ENCODE measurements at regions not wholly inside any gene's neighbourhood (a gene's known extent, or its start where the extent isn't known, plus 50 kb on each side); places are given as distances from the start of the nearest gene placed in this dataset.

DNA sequence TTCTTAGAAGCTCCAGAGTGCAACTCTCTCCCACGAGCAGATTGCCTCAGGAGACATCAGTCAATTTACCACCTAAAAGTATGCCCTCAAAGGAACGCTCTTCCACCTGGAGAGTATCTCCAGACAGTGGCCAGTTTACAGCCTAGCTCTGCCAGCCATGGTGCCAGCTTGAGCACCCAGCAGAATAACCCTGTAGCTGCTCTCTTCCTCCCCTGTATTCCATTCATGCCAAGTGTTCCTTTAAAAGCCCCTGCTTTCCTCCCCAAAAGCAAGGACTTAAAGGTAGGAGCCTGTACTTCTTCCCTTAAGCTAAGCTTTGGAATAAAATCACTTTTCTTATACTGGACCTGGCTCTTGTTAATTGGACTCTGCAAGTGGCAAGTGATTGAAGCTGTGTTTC lies 245.4 kb upstream of the TMEM132C start (continued):
- no peak for TF ChIP-seq ZSCAN29 (IDR thresholded peaks at IDR 0.05)

DNA sequence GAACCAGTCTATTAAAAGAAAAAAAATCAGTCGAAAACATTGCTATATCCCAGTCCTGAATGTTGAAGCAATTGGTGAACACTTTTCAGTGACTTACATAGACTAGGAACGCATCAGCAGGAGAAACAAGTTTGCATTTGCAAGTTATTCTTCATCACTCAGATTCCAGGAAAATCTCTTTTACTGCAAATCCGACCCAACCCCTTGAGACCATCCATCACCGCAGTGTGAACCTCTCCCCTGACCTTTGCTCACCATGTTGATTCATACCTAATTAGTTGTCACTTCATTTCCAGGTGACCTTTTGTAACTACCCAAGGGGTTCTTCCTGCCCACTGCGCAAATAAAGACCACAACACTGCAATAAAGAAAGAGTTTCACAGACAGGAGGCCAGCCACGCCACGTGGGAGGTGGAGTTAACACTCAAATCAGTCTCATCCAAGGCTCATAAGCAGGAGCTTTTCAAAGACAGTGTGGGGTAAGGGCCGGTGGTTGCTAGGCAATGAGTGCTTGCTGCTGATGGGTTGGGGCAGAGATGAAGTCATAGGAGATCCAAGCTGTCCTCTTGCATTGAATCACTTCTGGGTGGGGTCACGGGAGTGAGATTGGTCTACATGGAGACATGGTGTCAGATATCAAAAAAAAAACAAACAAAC lies 241.3 kb upstream of the TMEM132C start:
- H3K4me3 ChIP-seq = no peak overlapping the region
- H3K79me2 ChIP-seq (ENCODE audit: control insufficient read depth, insufficient read depth, low read length) = no peaks in the 10 kb centered on the region
- no peak for DNase-seq (ENCODE audit: low read depth, low spot score)
- H3K9me3 ChIP-seq (replicated peaks; ENCODE audit: control insufficient read depth, insufficient read depth, low read length) = no peaks in the 10 kb centered on the region
- TF ChIP-seq, protein P1, sequence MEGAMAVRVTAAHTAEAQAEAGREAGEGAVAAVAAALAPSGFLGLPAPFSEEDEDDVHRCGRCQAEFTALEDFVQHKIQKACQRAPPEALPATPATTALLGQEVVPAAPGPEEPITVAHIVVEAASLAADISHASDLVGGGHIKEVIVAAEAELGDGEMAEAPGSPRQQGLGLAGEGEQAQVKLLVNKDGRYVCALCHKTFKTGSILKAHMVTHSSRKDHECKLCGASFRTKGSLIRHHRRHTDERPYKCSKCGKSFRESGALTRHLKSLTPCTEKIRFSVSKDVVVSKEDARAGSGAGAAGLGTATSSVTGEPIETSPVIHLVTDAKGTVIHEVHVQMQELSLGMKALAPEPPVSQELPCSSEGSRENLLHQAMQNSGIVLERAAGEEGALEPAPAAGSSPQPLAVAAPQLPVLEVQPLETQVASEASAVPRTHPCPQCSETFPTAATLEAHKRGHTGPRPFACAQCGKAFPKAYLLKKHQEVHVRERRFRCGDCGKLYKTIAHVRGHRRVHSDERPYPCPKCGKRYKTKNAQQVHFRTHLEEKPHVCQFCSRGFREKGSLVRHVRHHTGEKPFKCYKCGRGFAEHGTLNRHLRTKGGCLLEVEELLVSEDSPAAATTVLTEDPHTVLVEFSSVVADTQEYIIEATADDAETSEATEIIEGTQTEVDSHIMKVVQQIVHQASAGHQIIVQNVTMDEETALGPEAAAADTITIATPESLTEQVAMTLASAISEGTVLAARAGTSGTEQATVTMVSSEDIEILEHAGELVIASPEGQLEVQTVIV (IDR thresholded peaks at IDR 0.05; ENCODE audit: borderline replicate concordance, partially characterized antibody) = no peak
- no peak for TF ChIP-seq RCOR1 (conservative IDR thresholded peaks at IDR 0.05; ENCODE audit: low read depth, low read length)
- TF ChIP-seq, protein P2, sequence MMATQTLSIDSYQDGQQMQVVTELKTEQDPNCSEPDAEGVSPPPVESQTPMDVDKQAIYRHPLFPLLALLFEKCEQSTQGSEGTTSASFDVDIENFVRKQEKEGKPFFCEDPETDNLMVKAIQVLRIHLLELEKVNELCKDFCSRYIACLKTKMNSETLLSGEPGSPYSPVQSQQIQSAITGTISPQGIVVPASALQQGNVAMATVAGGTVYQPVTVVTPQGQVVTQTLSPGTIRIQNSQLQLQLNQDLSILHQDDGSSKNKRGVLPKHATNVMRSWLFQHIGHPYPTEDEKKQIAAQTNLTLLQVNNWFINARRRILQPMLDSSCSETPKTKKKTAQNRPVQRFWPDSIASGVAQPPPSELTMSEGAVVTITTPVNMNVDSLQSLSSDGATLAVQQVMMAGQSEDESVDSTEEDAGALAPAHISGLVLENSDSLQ (IDR thresholded peaks at IDR 0.05) = no peak
- TF ChIP-seq, protein P3, sequence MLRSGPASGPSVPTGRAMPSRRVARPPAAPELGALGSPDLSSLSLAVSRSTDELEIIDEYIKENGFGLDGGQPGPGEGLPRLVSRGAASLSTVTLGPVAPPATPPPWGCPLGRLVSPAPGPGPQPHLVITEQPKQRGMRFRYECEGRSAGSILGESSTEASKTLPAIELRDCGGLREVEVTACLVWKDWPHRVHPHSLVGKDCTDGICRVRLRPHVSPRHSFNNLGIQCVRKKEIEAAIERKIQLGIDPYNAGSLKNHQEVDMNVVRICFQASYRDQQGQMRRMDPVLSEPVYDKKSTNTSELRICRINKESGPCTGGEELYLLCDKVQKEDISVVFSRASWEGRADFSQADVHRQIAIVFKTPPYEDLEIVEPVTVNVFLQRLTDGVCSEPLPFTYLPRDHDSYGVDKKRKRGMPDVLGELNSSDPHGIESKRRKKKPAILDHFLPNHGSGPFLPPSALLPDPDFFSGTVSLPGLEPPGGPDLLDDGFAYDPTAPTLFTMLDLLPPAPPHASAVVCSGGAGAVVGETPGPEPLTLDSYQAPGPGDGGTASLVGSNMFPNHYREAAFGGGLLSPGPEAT (IDR thresholded peaks at IDR 0.05; ENCODE audit: low read depth) = no peak
- TF ChIP-seq SP1 (IDR thresholded peaks at IDR 0.05; ENCODE audit: low read depth, low read length) = no peak
- no peak for TF ChIP-seq NFIC (IDR thresholded peaks at IDR 0.05; ENCODE audit: low read depth, low read length)
- TF ChIP-seq ZNF207 (IDR thresholded peaks at IDR 0.05; ENCODE audit: borderline replicate concordance) = no peak
- TF ChIP-seq, protein P4, sequence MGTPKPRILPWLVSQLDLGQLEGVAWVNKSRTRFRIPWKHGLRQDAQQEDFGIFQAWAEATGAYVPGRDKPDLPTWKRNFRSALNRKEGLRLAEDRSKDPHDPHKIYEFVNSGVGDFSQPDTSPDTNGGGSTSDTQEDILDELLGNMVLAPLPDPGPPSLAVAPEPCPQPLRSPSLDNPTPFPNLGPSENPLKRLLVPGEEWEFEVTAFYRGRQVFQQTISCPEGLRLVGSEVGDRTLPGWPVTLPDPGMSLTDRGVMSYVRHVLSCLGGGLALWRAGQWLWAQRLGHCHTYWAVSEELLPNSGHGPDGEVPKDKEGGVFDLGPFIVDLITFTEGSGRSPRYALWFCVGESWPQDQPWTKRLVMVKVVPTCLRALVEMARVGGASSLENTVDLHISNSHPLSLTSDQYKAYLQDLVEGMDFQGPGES (IDR thresholded peaks at IDR 0.05) = no peak
- TF ChIP-seq ZNF24 (IDR thresholded peaks at IDR 0.05) = no peak
- TF ChIP-seq RELA (IDR thresholded peaks at IDR 0.05; ENCODE audit: borderline replicate concordance, partially characterized antibody) = no peak
- no peak for TF ChIP-seq SPI1 (IDR thresholded peaks at IDR 0.05; ENCODE audit: borderline replicate concordance, insufficient read depth, low read depth, low read length)
- no peak for TF ChIP-seq BMI1 (IDR thresholded peaks at IDR 0.05; ENCODE audit: borderline replicate concordance)
- 12% methylated on average over 9 of the region's 9 CpGs for WGBS (ENCODE audit: insufficient coverage, insufficient replicate concordance, low lambda C conversion rate, missing lambda C conversion rate)
- no peaks in the 10 kb centered on the region for H4K20me1 ChIP-seq (ENCODE audit: control insufficient read depth, insufficient read depth)
- no peaks in the 10 kb centered on the region for H3K27me3 ChIP-seq (replicated peaks in 1 of 2; ENCODE audit: control insufficient read depth in 2 of 2, insufficient read depth in 2 of 2, low read length in 1 of 2)
- FAIRE-seq = no peak
- H2AFZ ChIP-seq (ENCODE audit: control insufficient read depth, low read depth, low read length) = no peak overlapping the region
- ChIA-PET RAD21 (ENCODE audit: unreplicated experiment) (no interaction called here), SMC1A (ENCODE audit: uncharacterized antibody, unreplicated experiment) (no interaction called here), CTCF (interaction anchor here (0.6 to 1.3 kb wide), 2 partner anchors 43 to 53 kb away, joined by 3 read pairs; no protein-coding TSS in a partner anchor), POLR2A (no interaction called here)
- no peaks in the 10 kb centered on the region for H3K4me1 ChIP-seq (ENCODE audit: control insufficient read depth, insufficient read depth, low read length)
- no peak overlapping the region for H3K27ac ChIP-seq (ENCODE audit: control insufficient read depth, insufficient read depth)
- no peak for ATAC-seq
- no peaks in the 10 kb centered on the region for H3K36me3 ChIP-seq (ENCODE audit: control insufficient read depth in 2 of 2, insufficient read depth in 2 of 2, low read length in 1 of 2)
- intact Hi-C loops (cut with micrococcal nuclease; ENCODE audit: unreplicated experiment) (no loop called here), in situ Hi-C loops (cut with MboI) (no loop called here)
- BruUV-seq (replicated peaks) = no TSS peak
- no peak overlapping the region for H3K4me2 ChIP-seq (ENCODE audit: control insufficient read depth, insufficient read depth)
- no peak overlapping the region for H3K9ac ChIP-seq (ENCODE audit: control insufficient read depth, insufficient read depth, low read length)
